ENCODE measurements at regions not wholly inside any gene's neighbourhood (a gene's known extent, or its start where the extent isn't known, plus 50 kb on each side); places are given as distances from the start of the nearest gene placed in this dataset.
"Not testable (repeated sequence)": the region's sequence is repeated elsewhere in the genome, so short reads cannot be mapped to it uniquely, and the experiment has no call there.

DNA sequence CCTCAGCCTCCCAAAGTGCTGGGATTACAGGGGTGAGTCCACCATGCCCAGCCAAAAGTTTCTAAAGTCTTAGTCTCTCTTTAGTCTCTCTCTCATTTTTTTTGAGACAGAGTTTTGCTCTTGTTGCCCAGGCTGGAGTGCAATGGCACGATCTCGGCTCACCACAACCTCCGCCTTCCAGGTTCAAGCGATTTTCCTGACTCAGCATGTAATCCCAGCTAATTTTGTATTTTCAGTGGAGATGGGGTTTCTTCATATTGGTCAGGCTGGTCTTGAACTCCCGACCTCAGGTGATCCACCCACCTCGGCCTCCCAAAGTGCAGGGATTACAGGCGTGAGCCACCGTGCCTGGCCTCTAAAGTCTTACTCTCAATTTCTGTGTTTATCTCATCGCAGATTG is 100.1 kb upstream of the GRK3 start:
- POLR2A ChIA-PET (ENCODE audit: partially characterized antibody); H2BK15ac ChIP-seq (ENCODE audit: low read length); H2BK120ac ChIP-seq (replicated peaks; ENCODE audit: low read depth, low read length); CTCF ChIA-PET (ENCODE audit: partially characterized antibody); H3K56ac ChIP-seq (replicated peaks; ENCODE audit: insufficient read length, low read depth, low read length); H4K5ac ChIP-seq (ENCODE audit: insufficient read length, low read depth, low read length); H2AFZ ChIP-seq (ENCODE audit: low read length); H4K91ac ChIP-seq (replicated peaks; ENCODE audit: insufficient read length, low read length); H3K9ac ChIP-seq (replicated peaks in 1 of 4; ENCODE audit: extremely low read depth in 1 of 4, low read depth in 3 of 4, low read length in 3 of 4); H3K9me3 ChIP-seq (ENCODE audit: insufficient read depth in 2 of 2, low read depth in 1 of 2, low read length in 1 of 2); H3K27ac ChIP-seq (ENCODE audit: low read depth, low read length); H4K20me1 ChIP-seq (replicated peaks in 1 of 2; ENCODE audit: control insufficient read depth in 1 of 2, insufficient read depth in 2 of 2, low read length in 2 of 2); H2BK12ac ChIP-seq (ENCODE audit: low read depth, low read length); H3K4me3 ChIP-seq (ENCODE audit: extremely low read depth in 1 of 4, insufficient read depth in 2 of 4, low read depth in 3 of 4, low read length in 4 of 4); H3K4ac ChIP-seq (replicated peaks; ENCODE audit: insufficient read length, low read depth, low read length); H3K23me2 ChIP-seq (ENCODE audit: low read depth, low read length); H3K14ac ChIP-seq (ENCODE audit: insufficient read length); H3K4me2 ChIP-seq (ENCODE audit: insufficient read depth in 1 of 2, low read depth in 2 of 2, low read length in 2 of 2); H3K27me3 ChIP-seq (replicated peaks in 1 of 4; ENCODE audit: control insufficient read depth in 3 of 4, extremely low read depth in 1 of 4, insufficient read depth in 3 of 4, low read length in 3 of 4); H2BK20ac ChIP-seq (ENCODE audit: low read length); H2BK5ac ChIP-seq (ENCODE audit: low read depth, low read length); H3K23ac ChIP-seq (ENCODE audit: insufficient read length); DNase-seq (ENCODE audit: low read depth in 1 of 2, low spot score in 2 of 2); H3K79me1 ChIP-seq (ENCODE audit: low read depth, low read length); H4K8ac ChIP-seq (ENCODE audit: extremely low read depth, insufficient read depth, low read length); H3K4me1 ChIP-seq (replicated peaks in 1 of 4; ENCODE audit: control insufficient read depth in 3 of 4, insufficient read depth in 4 of 4, low read length in 3 of 4); H3K79me2 ChIP-seq (ENCODE audit: control insufficient read depth in 1 of 2, insufficient read depth in 2 of 2, low read length in 2 of 2); H2AK5ac ChIP-seq (ENCODE audit: low read depth, low read length); FAIRE-seq; H3K18ac ChIP-seq (ENCODE audit: extremely low read depth, low read length): not testable (repeated sequence)
- 90% methylated on average over 9 of the region's 9 CpGs; no CpG with 5 or more reads in 1 of the 2 experiments for WGBS, 2 experiments (ENCODE audit: extremely low coverage in 1 of 2, insufficient coverage in 1 of 2, insufficient read length in 1 of 2, insufficient replicate concordance in 2 of 2, low coverage in 1 of 2, low lambda C conversion rate in 2 of 2, missing lambda C conversion rate in 1 of 2)
- H3K36me3 ChIP-seq (ENCODE audit: control insufficient read depth in 2 of 4, insufficient read depth in 4 of 4, low read length in 3 of 4) = peaks cover 2 to 13% (median 8%) of the 10 kb centered on the region in 4 experiments; a peak in 5 of 8 replicates

Measured in H1 (cell line).